Common myeloid progenitor, CD34-positive (primary cell): ENCODE measurements at regions not wholly inside any gene's neighbourhood (a gene's known extent, or its start where the extent isn't known, plus 50 kb on each side); places are given as distances from the start of the nearest gene placed in this dataset.
"Not testable (repeated sequence)": the region's sequence is repeated elsewhere in the genome, so short reads cannot be mapped to it uniquely, and the experiment has no call there.

Source experiments
- CTCF ChIA-PET: fragments of 350-600 bp; sonication (Branson Sonifier 250); formaldehyde crosslinking; loops from one replicate; lab custom pipeline; 2021; ENCODE audit warnings: antibody characterized with exemption; lab: Charles Lee
- POLR2A ChIA-PET: fragments of 350-600 bp; sonication (Branson Sonifier 250); formaldehyde crosslinking; loops from one replicate; lab custom pipeline; 2021; ENCODE audit warnings: antibody characterized with exemption; lab: Charles Lee
- DNase-seq, 3 donors: peaks; one replicate each; pipeline versions ENCODE4 v3.0.0 to v3.0.0-alpha.2; 2013
- H3K27ac ChIP-seq, 2 experiments: 1 replicate in 1 of 2; 2 replicates in 1 of 2; pipeline ENCODE4 v1.7.0; 2013; ENCODE audit warnings: inconsistent platforms in 2 of 2, low read length in 2 of 2, mild to moderate bottlenecking in 2 of 2, low read depth in 1 of 2, moderate library complexity in 1 of 2; ENCODE audit not compliant: severe bottlenecking in 2 of 2, insufficient read depth in 1 of 2, poor library complexity in 1 of 2
- H3K27me3 ChIP-seq, 5 experiments: replicated peaks in 2 of 5; 1 replicate in 3 of 5; 2 replicates in 2 of 5; pipeline versions ENCODE4 v1.6.1 to v1.7.0; 2013; ENCODE audit warnings: low read length in 4 of 5, mild to moderate bottlenecking in 2 of 5, moderate library complexity in 2 of 5, inconsistent platforms in 1 of 5; ENCODE audit not compliant: insufficient read depth in 5 of 5, control insufficient read depth in 4 of 5
- H3K36me3 ChIP-seq, 4 experiments: 1 replicate in 2 of 4; 2 replicates in 2 of 4; pipeline versions ENCODE4 v1.6.1 to v1.7.0; 2013; ENCODE audit warnings: low read length in 3 of 4, control low read depth in 1 of 4, mild to moderate bottlenecking in 1 of 4; ENCODE audit not compliant: control insufficient read depth in 4 of 4, insufficient read depth in 4 of 4
- H3K4me1 ChIP-seq, 4 experiments: 1 replicate in 3 of 4; 2 replicates in 1 of 4; pipeline versions ENCODE4 v1.6.1 to v1.7.1; 2013; ENCODE audit warnings: low read length in 3 of 4, mild to moderate bottlenecking in 3 of 4, control low read depth in 1 of 4, inconsistent platforms in 1 of 4, moderate library complexity in 1 of 4; ENCODE audit not compliant: control insufficient read depth in 4 of 4, insufficient read depth in 4 of 4; ENCODE audit errors: control extremely low read depth in 1 of 4
- H3K4me3 ChIP-seq, 7 experiments: 1 replicate in 4 of 7; 2 replicates in 3 of 7; pipeline versions ENCODE4 v1.5.1 to v1.7.0; 2013; ENCODE audit warnings: mild to moderate bottlenecking in 7 of 7, low read length in 6 of 7, moderate library complexity in 6 of 7, inconsistent platforms in 2 of 7, low read depth in 2 of 7, control low read depth in 1 of 7; ENCODE audit not compliant: insufficient read depth in 4 of 7, control insufficient read depth in 1 of 7; ENCODE audit errors: extremely low read depth in 1 of 7
- H3K9me3 ChIP-seq, 5 experiments: 1 replicate in 4 of 5; 2 replicates in 1 of 5; pipeline versions ENCODE4 v1.6.1 to v1.7.1; 2013; ENCODE audit warnings: low read length in 4 of 5, mild to moderate bottlenecking in 2 of 5, inconsistent platforms in 1 of 5, low read depth in 1 of 5, moderate library complexity in 1 of 5; ENCODE audit not compliant: control insufficient read depth in 4 of 5, insufficient read depth in 2 of 5; ENCODE audit errors: control extremely low read depth in 1 of 5
- WGBS: methylation state at CpG from one replicate; pipeline ENCODE4 v1.1.5; 2013; ENCODE audit not compliant: insufficient coverage; 5-methylcytosine and 5-hydroxymethylcytosine counted together

- Histone ChIP-seq H3K27ac (no peak overlapping the region), H3K4me1 (no peaks in the 10 kb centered on the region), H3K36me3 (no peaks in the 10 kb centered on the region), H3K4me3 (no peak overlapping the region), H3K27me3 (peaks cover 0 to 2% (median 0%) of the 10 kb centered on the region in 5 experiments), H3K9me3 (no peaks in the 10 kb centered on the region)
- no peak for DNase-seq
- CTCF ChIA-PET, result no interaction called here
- no CpG with 5 or more reads among the region's 4 CpGs for WGBS
- POLR2A ChIA-PET, result no interaction called here
Observed at GRCh38 chr14:82657186-82657675, 1123.6 kb upstream of the SEL1L start.

- Histone ChIP-seq H3K4me1 (no peaks in the 10 kb centered on the region), H3K36me3 (no peaks in the 10 kb centered on the region), H3K27ac (no peak overlapping the region), H3K4me3 (no peak overlapping the region), H3K27me3 (no peaks in the 10 kb centered on the region), H3K9me3 (no peaks in the 10 kb centered on the region)
- CTCF ChIA-PET, result no interaction called here
- DNase-seq, result no peak
- no CpG with 5 or more reads among the region's 2 CpGs for WGBS
- POLR2A ChIA-PET, result no interaction called here
Observed at GRCh38 chr14:82661258-82661657, 1127.6 kb upstream of the SEL1L start.

DNA sequence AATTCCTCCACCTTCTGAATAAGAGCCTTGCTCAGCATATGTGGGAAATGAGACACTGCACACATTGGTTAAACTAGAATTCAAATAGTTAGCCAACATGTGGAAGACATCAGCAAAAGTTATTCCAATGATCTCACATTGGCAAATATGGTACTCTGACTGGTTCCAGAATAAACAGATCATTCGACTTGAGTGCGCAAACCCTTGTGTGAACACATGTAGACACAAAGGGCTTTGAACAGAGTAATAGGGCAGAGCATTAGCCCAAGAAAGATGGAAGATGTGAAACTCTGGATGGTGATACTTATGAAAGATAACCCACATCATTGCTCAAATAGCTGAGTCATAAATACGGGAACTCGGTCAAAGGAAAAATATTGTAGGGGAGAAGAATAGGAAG, 1133.4 kb upstream of the SEL1L start:
- no peak overlapping the region for H3K4me3 ChIP-seq
- 100% methylated on average over 2 of the region's 4 CpGs for WGBS
- H3K27me3 ChIP-seq, result no peaks in the 10 kb centered on the region
- DNase-seq, result no peak
- no peaks in the 10 kb centered on the region for H3K36me3 ChIP-seq
- ChIA-PET POLR2A (no interaction called here), CTCF (no interaction called here)
- no peak overlapping the region for H3K27ac ChIP-seq
- no peaks in the 10 kb centered on the region for H3K4me1 ChIP-seq
- no peaks in the 10 kb centered on the region for H3K9me3 ChIP-seq

DNA sequence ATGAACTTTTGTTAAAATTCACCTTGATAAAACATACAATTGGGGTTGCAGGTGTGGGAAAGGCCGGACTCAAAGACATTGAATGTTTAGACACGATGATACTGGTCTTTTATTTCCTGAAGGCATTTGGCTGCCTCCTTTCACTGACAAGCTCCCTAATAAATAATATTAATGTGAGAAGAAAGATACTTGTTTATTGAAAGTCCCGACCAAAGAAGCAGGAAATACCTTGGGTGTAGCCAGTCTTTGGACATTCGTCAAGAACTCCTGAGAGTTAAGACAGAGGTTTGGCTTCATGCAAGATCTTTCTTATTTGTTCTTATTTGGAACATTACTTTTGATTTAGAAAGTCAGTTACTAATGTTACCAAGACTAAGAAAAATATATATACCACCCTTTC, 1133.8 kb upstream of the SEL1L start:
- ChIA-PET POLR2A (no interaction called here), CTCF (no interaction called here)
- no peaks in the 10 kb centered on the region for H3K4me1 ChIP-seq
- DNase-seq, result no peak
- no peaks in the 10 kb centered on the region for H3K36me3 ChIP-seq
- no peak overlapping the region for H3K4me3 ChIP-seq
- no peaks in the 10 kb centered on the region for H3K27me3 ChIP-seq
- no peaks in the 10 kb centered on the region for H3K9me3 ChIP-seq
- 88% methylated on average over 3 of the region's 4 CpGs for WGBS
- no peak overlapping the region for H3K27ac ChIP-seq

- Histone ChIP-seq H3K27me3 (no peaks in the 10 kb centered on the region), H3K4me3 (no peak overlapping the region), H3K36me3 (no peaks in the 10 kb centered on the region), H3K4me1 (no peaks in the 10 kb centered on the region), H3K27ac (no peak overlapping the region), H3K9me3 (no peaks in the 10 kb centered on the region)
- WGBS, result no CpG with 5 or more reads among the region's 2 CpGs
- no peak for DNase-seq
- ChIA-PET POLR2A (no interaction called here), CTCF (no interaction called here)
Observed at GRCh38 chr14:82676403-82676802, 1142.8 kb upstream of the SEL1L start.

DNA sequence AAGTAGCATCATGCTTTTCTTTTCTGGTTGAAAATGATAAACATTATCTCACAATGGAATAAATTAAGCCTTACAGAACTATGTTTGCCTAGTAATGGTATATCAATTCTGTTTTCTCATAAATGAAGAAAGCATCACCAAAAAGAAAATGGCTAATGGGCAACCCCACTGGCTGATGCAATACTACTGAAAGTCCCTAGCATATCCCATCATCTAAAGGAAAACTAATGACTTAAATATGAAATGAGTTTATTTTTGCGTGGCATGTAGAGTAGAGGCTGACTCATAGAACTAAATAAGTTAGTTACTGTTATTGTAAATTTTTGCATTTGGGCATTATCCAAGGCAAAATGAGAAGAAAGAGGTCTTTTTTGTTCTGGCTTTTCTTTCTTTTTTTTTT, 1156.3 kb upstream of the SEL1L start:
- H3K4me3 ChIP-seq, result no peak overlapping the region
- POLR2A ChIA-PET, result no interaction called here
- peaks cover 0 to 2% (median 0%) of the 10 kb centered on the region in 5 experiments for H3K27me3 ChIP-seq
- H3K9me3 ChIP-seq, result no peaks in the 10 kb centered on the region
- H3K27ac ChIP-seq, result no peak overlapping the region
- H3K36me3 ChIP-seq, result no peaks in the 10 kb centered on the region
- H3K4me1 ChIP-seq, result no peaks in the 10 kb centered on the region
- CTCF ChIA-PET, result no interaction called here
- no CpG with 5 or more reads among the region's 1 CpG for WGBS
- no peak for DNase-seq

GRCh38 chr14:82691191-82691590, 1157.5 kb upstream of the SEL1L start:
- H3K4me3 ChIP-seq, H3K9me3 ChIP-seq, H3K27ac ChIP-seq, DNase-seq, H3K27me3 ChIP-seq, POLR2A ChIA-PET, H3K36me3 ChIP-seq, CTCF ChIA-PET, H3K4me1 ChIP-seq: not testable (repeated sequence)
